ENCODE measurements at regions not wholly inside any gene's neighbourhood (a gene's known extent, or its start where the extent isn't known, plus 50 kb on each side); places are given as distances from the start of the nearest gene placed in this dataset.

DNA sequence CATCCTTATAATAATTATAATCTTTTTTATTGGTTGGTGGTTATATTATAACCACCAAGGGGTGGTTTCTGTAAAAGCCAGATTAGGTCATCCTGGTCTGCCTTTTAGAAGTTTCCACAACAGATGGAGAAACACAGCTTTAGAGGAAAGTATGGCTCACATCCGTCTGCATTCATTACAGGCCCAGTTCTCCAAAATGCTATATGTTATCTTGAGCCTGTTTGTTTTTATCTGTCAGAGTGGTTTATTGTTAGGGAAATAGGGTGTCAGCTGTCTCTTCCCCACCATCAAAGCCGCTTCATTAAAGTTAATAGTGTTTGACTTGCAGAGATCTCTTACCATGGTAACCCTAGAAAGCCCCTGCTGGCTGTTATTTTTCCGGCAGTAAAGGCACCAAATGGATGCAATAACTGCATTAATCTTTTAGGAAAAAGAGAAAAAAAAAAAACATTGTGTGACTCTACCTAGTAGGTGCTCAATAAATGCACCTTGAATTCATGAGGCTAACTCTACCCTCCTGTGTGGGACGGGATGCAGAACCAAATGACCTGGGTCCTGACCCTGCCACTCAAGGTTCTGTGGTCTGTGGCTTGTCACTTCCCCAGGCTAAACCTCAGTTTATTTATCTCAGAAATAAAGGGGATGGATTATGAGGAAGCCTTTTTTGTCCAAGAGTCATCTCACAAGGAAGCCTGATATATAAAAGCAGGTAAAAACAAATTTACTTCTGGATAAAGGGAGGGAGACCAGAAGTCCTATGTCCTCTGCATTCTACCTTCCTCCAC, 118.3 kb downstream of the WT1 start:
- DNase-seq (ENCODE audit: low read depth in 2 of 2), result no peak

DNA sequence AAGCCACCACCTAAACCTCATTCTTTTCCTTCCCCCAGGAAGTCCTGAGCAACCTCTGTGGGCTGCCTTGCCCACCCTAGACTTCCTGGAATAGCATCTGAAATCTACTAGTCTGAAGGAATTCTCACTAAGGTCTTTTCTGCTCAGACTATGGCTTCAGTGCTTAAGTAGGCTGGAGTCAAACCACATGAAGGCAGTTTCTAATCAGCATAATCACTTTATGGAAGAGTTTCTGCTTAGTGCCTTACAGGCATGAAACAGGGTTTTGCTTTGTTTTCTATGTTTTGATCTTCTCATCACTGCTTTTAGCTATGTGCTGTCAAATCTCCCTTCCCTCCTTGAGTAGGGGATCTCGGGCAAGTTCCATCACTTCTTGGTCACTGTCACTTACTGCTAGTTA, 117.7 kb downstream of the WT1 start:
- DNase-seq (ENCODE audit: low read depth in 2 of 2), result no peak

DNA sequence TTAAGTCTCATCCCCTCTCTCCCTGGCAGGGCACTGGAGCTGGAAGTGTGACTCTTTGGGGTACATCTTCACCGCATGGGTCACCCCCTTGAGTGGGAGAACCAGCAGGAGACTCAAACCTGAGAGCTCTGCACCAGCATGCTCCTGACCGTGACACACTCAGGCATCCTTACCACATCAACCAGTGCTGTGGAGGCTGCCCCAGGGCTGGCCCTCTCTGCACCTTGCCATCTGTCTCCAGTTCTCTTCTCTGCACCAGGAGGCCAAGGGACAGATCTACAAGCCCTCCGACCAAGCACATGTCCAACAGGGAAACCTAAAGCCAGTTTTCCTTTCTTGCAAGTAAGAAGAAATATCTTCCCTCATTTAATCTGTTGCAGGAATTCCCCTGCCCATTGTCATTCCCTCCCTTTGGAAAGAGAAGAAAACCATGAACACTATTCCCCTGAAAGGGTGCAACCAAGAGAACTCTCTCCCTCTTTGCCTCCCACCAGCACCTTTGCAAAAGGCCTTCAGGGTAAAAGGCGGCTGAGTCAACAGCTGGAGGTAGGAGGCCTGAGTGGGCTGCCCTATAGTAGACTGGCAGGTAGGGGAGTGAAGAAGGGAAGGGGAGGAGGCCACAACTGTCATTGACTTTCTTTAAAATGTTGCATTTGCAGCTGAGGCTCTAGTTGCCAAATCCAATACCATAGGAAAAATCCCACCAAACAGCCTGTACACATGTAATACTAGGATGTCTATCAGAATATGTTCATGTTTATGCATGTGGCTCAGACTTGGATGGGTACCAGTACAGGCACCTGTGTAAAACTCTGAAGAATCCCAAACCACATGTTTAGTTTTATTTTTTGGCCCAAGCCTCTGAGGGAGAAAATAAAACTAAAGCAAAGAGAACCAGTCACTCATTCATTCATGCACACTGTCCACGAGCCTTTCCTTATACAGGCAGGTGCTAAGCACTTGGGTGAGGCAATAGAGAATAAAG, 117.0 kb downstream of the WT1 start:
- no peak for DNase-seq (ENCODE audit: low read depth in 2 of 2)

DNA sequence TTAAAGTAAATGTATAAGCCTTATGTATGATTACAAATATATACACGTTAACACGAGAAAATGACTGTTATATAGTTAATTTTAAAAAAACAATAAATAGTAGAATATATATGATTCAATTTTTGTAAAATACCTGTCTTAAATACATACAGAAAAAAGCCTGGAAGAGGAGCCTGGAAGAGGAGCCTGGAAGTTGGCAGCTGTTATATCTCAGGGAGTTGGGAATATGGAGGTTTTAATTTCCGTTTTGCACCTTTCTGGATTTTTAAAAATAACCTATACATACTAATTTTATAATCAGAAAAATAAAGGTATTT, 111.6 kb downstream of the WT1 start:
- DNase-seq (ENCODE audit: low read depth in 2 of 2), result no peak

DNA sequence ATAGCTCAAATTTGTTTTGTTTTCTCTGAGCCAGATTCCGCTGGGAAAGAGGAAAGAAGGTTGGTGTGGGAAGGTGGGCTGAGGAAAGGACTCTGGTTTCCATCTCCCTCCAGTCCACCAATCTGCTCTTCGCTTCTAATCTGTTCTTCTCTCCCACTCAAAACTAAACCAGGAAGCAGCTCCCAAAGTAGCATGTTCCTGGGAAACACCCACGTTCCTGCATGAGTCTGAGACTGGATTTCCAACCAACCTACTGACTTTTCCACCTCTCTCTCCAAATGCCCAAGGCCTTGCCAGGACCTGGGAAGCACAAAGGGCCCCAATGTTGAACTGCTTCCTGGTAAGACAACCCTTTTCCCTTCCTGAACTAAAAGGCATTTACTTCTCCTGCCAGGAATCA, 110.2 kb downstream of the WT1 start:
- no peak for DNase-seq (ENCODE audit: low read depth in 2 of 2)

DNA sequence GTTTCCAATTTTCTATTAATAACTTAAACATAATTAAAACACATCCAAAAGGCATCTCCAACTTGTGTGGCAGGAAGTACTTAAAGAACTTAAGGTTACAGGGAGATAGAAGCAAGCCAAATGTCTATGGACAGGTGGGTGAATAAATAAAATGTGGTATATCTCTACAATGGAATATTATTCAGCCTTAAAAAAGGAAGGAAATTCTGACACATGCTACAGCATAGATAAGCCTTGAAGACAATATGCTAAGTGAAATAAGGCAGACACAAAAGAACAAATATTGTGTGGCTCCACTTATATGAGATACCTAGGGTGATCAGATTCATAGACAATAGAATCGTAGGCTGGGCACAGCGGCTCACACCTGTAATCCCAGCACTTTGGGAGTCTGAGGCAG, 109.6 kb downstream of the WT1 start:
- no peak for DNase-seq (ENCODE audit: low read depth in 2 of 2)

DNA sequence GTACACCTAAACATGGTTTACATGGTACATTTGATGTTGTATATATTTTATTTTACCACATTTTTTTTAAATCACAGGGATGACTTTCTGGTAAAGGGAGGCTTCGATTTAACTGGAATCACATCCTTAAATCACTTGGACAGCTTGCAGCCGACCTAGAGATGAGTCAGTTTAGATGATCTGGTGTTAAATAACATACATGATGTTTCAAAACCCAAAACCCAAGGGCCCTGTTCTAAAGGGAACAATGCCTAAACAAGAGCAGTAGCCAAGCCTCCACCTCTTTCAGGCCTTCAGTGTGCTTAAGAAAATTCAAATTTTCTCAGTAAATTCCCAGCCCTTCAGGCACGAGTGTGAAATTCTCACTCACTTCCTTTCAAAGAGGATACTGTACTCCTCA, 108.8 kb downstream of the WT1 start:
- no peak for DNase-seq (ENCODE audit: low read depth in 2 of 2)

DNA sequence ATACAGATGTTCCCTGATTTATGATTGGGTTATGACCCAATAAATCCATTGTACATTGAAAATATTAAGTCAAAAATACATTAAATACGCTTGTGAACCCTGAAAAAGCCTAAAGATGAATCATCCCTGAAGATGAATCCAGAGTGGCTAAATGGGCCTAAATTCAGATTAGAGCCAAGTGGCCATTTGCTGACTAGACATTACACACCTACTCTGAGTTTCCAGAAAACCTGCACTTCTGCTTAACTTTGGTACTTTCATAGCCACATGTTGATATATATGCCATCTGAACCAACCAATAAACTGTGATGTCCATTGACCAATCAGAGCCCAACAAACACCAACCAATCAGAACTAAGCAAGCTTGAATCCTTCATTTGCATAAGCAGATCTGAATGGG, 106.9 kb downstream of the WT1 start:
- no peak for DNase-seq (ENCODE audit: low read depth in 2 of 2)

DNA sequence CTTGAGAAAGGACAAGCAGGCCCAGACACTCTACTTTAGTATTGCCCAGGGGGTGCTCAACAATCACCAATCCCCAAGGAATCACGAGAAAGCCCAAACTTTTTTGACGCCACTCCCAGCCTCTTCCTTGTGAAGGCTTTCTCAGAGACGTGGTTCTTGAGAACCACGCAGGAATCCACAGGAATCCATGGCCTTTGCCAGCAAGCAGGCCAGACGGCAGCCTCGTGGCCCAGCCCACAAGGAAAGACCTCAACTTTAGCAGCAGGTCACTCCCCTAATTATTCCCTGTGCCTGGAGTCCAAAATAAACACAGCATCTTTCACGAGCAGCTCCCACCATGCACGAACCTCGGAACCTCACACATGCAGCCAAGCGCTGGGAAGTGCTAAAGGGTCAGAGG, 104.2 kb downstream of the WT1 start:
- no peak for DNase-seq (ENCODE audit: low read depth in 2 of 2)

DNA sequence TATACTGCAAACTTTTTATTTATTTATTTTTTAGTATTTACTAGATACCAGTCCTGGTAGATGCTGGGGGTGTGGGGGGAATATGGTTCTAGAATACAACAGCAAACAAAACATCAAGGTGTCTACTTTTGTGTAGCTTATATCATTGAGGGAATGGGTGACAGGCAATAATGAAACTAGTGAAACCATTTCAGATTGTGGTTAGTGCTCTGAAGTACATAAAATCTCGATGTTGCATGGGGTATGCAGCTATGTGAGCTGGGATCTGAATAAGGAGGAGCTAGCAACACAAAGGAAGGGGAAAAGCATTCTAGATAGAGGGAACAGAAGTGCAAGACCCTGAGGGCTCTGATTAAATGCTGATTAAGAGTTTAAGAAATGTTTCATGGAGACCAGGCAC, 103.5 kb downstream of the WT1 start:
- no peak for DNase-seq (ENCODE audit: low read depth in 2 of 2)

DNA sequence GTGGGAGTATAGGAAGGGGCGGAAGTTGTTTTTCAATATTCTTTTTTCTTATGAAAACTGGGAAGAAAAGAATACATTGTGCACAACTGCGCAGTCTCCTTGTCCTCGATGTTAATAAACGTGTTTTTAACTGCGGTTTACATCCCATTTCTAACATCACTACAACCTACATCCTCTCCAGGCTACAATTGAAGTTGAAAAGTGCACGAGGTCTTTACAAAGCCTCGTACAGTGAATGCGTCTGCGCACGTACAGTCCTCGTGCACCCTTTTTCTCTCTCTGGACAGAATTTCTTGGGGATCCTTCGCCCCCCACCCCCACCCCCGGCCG, 102.4 kb downstream of the WT1 start:
- DNase-seq (ENCODE audit: low read depth in 2 of 2), result no peak

DNA sequence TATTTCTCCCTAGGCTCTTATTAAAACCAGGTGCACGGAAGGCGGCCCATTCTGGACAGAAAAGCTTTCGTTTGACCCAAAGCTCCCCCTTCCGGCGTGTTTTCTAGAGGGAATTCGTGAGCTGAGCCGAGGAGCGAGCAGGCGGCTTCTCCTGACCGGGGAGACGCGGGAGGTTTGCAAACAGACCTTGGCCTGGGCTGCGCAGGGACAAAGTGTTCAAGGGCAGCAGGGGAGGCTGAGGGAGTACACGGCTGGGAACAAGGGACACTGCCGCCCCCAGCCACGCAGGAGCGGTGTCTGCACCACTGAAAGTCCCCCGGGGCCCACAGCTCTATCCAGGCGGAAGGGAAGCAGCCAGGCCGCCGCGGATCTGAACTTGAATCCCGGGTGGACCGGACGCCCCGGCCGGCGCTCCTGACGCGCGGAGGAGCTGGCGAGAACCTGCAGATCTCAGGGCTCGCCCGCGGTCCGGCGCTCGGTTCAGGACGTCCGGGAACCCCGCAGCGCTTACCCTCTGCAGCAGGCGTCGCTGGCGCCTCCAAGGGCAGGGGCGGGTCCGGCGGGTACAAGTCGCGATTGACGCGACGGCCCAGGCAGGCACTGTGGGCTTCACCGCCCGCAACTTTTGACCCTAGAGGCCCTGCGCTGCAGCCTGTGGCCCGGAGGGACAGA, 101.9 kb downstream of the WT1 start:
- DNase-seq (ENCODE audit: low read depth in 2 of 2), result peak in 1 of 2 donors; percentile 10

DNA sequence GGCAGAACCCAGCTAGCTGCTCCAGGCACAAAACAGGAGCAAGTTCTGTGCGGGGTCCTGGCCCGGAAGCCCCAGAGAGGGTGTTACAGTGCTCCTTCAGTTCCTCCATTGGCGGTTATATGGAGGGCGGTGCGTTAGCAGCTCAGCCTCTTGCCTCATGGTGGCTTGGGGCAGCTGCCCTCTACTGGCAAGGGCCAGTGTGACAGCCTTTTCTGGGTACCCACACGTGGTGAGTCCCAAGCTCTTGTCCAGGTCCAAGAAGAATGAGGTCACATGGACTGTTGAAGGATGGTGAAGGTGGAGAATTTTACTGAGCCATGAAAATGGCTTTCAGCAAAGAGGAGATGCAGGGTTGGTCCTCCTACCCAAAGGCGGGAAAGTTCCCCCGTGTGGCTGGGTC, 100.5 kb downstream of the WT1 start:
- DNase-seq (ENCODE audit: low read depth in 2 of 2), result no peak
